ENCODE measurements at regions not wholly inside any gene's neighbourhood (a gene's known extent, or its start where the extent isn't known, plus 50 kb on each side); places are given as distances from the start of the nearest gene placed in this dataset.
"Not testable (repeated sequence)": the region's sequence is repeated elsewhere in the genome, so short reads cannot be mapped to it uniquely, and the experiment has no call there.

- peak overlapping the region; percentile 68 for H3K4me3 ChIP-seq (ENCODE audit: low read depth, low read length)
- peaks cover 5% of the 10 kb centered on the region; the same call in 1 of the 2 replicates for H3K4me1 ChIP-seq (ENCODE audit: control insufficient read depth, insufficient read depth, low read length)
- H3K9ac ChIP-seq (ENCODE audit: low read length): peak overlapping the region; percentile 47
- no peaks in the 10 kb centered on the region for H3K9me3 ChIP-seq (ENCODE audit: control insufficient read depth, insufficient read depth, low read depth, low read length)
- H3K27ac ChIP-seq (ENCODE audit: low read depth, low read length): no peak overlapping the region
- no peaks in the 10 kb centered on the region for H3K36me3 ChIP-seq (ENCODE audit: control insufficient read depth, insufficient read depth, low read length)
- peaks cover 79% of the 10 kb centered on the region for H3K27me3 ChIP-seq (ENCODE audit: control insufficient read depth, insufficient read depth, low read length)
These were observed 134.2 kb downstream of the TRIM27 start for GRCh38 chr6:28789553-28790083.

- Histone ChIP-seq H3K36me3 (ENCODE audit: control insufficient read depth, insufficient read depth, low read length) (no peaks in the 10 kb centered on the region), H3K9ac (ENCODE audit: low read length) (no peak overlapping the region), H3K9me3 (ENCODE audit: control insufficient read depth, insufficient read depth, low read depth, low read length) (no peaks in the 10 kb centered on the region), H3K27me3 (ENCODE audit: control insufficient read depth, insufficient read depth, low read length) (peaks cover 77% of the 10 kb centered on the region), H3K27ac (ENCODE audit: low read depth, low read length) (no peak overlapping the region), H3K4me1 (ENCODE audit: control insufficient read depth, insufficient read depth, low read length) (peaks cover 5% of the 10 kb centered on the region; the same call in 1 of the 2 replicates), H3K4me3 (ENCODE audit: low read depth, low read length) (peak overlapping the region; percentile 68)
These were observed 132.8 kb downstream of the TRIM27 start for GRCh38 chr6:28791002-28791383.

- Histone ChIP-seq H3K9ac (ENCODE audit: low read length) (peak overlapping the region; percentile 57), H3K36me3 (ENCODE audit: control insufficient read depth, insufficient read depth, low read length) (no peaks in the 10 kb centered on the region)
These were observed 129.4 kb downstream of the TRIM27 start for GRCh38 chr6:28794175-28795002.

GRCh38 chr6:28800647-28801046, 123.1 kb downstream of the TRIM27 start:
- H3K4me1 ChIP-seq (ENCODE audit: control insufficient read depth, insufficient read depth, low read length); H3K9me3 ChIP-seq (ENCODE audit: control insufficient read depth, insufficient read depth, low read depth, low read length); H3K36me3 ChIP-seq (ENCODE audit: control insufficient read depth, insufficient read depth, low read length); H3K9ac ChIP-seq (ENCODE audit: low read length); H3K4me3 ChIP-seq (ENCODE audit: low read depth, low read length); H3K27ac ChIP-seq (ENCODE audit: low read depth, low read length): not testable (repeated sequence)
- H3K27me3 ChIP-seq (ENCODE audit: control insufficient read depth, insufficient read depth, low read length): peaks cover 34% of the 10 kb centered on the region

More at GRCh38 chr6:28794175-28795002, 129.4 kb downstream of the TRIM27 start:
- Histone ChIP-seq H3K27ac (ENCODE audit: low read depth, low read length) (no peak overlapping the region), H3K4me3 (ENCODE audit: low read depth, low read length) (peak overlapping the region; percentile 75), H3K9me3 (ENCODE audit: control insufficient read depth, insufficient read depth, low read depth, low read length) (no peaks in the 10 kb centered on the region), H3K27me3 (ENCODE audit: control insufficient read depth, insufficient read depth, low read length) (peaks cover 43% of the 10 kb centered on the region), H3K4me1 (ENCODE audit: control insufficient read depth, insufficient read depth, low read length) (0 out of 2 replicates have a peak, but pooled peaks cover 3% of the 10 kb centered on the region)

- Histone ChIP-seq H3K4me3 (ENCODE audit: low read depth, low read length) (peak overlapping the region; percentile 56), H3K36me3 (ENCODE audit: control insufficient read depth, insufficient read depth, low read length) (no peaks in the 10 kb centered on the region), H3K27ac (ENCODE audit: low read depth, low read length) (no peak overlapping the region), H3K27me3 (ENCODE audit: control insufficient read depth, insufficient read depth, low read length) (peaks cover 39% of the 10 kb centered on the region), H3K4me1 (ENCODE audit: control insufficient read depth, insufficient read depth, low read length) (no peaks in the 10 kb centered on the region), H3K9ac (ENCODE audit: low read length) (no peak overlapping the region), H3K9me3 (ENCODE audit: control insufficient read depth, insufficient read depth, low read depth, low read length) (no peaks in the 10 kb centered on the region)
These were observed 121.1 kb downstream of the TRIM27 start for GRCh38 chr6:28802417-28803336.

GRCh38 chr6:28803337-28803709, 120.5 kb downstream of the TRIM27 start:
- no peaks in the 10 kb centered on the region for H3K4me1 ChIP-seq (ENCODE audit: control insufficient read depth, insufficient read depth, low read length)
- H3K27ac ChIP-seq (ENCODE audit: low read depth, low read length): no peak overlapping the region
- H3K36me3 ChIP-seq (ENCODE audit: control insufficient read depth, insufficient read depth, low read length): no peaks in the 10 kb centered on the region
- H3K9me3 ChIP-seq (ENCODE audit: control insufficient read depth, insufficient read depth, low read depth, low read length): no peaks in the 10 kb centered on the region
- H3K9ac ChIP-seq (ENCODE audit: low read length): no peak overlapping the region
- peak overlapping the region; percentile 56 for H3K4me3 ChIP-seq (ENCODE audit: low read depth, low read length)
- peaks cover 40% of the 10 kb centered on the region for H3K27me3 ChIP-seq (ENCODE audit: control insufficient read depth, insufficient read depth, low read length)

- H3K27me3 ChIP-seq (ENCODE audit: control insufficient read depth, insufficient read depth, low read length): peaks cover 74% of the 10 kb centered on the region
- no peak overlapping the region for H3K9ac ChIP-seq (ENCODE audit: low read length)
- H3K9me3 ChIP-seq (ENCODE audit: control insufficient read depth, insufficient read depth, low read depth, low read length): no peaks in the 10 kb centered on the region
- H3K27ac ChIP-seq (ENCODE audit: low read depth, low read length): no peak overlapping the region
- H3K4me1 ChIP-seq (ENCODE audit: control insufficient read depth, insufficient read depth, low read length): peaks cover 3% of the 10 kb centered on the region; the same call in 1 of the 2 replicates
- peak overlapping the region; percentile 62 for H3K4me3 ChIP-seq (ENCODE audit: low read depth, low read length)
- no peaks in the 10 kb centered on the region for H3K36me3 ChIP-seq (ENCODE audit: control insufficient read depth, insufficient read depth, low read length)
These were observed 116.0 kb downstream of the TRIM27 start for GRCh38 chr6:28807682-28808280.

- Histone ChIP-seq H3K4me3 (ENCODE audit: low read depth, low read length) (peak overlapping the region; percentile 62), H3K9ac (ENCODE audit: low read length) (no peak overlapping the region), H3K27ac (ENCODE audit: low read depth, low read length) (no peak overlapping the region), H3K36me3 (ENCODE audit: control insufficient read depth, insufficient read depth, low read length) (no peaks in the 10 kb centered on the region), H3K4me1 (ENCODE audit: control insufficient read depth, insufficient read depth, low read length) (peaks cover 3% of the 10 kb centered on the region; the same call in 1 of the 2 replicates), H3K27me3 (ENCODE audit: control insufficient read depth, insufficient read depth, low read length) (peaks cover 74% of the 10 kb centered on the region), H3K9me3 (ENCODE audit: control insufficient read depth, insufficient read depth, low read depth, low read length) (no peaks in the 10 kb centered on the region)
These were observed 115.4 kb downstream of the TRIM27 start for GRCh38 chr6:28808383-28808782.

- peak overlapping the region; percentile 81 for H3K4me3 ChIP-seq (ENCODE audit: low read depth, low read length)
- peaks cover 10% of the 10 kb centered on the region; the same call in 1 of the 2 replicates for H3K4me1 ChIP-seq (ENCODE audit: control insufficient read depth, insufficient read depth, low read length)
- no peaks in the 10 kb centered on the region for H3K9me3 ChIP-seq (ENCODE audit: control insufficient read depth, insufficient read depth, low read depth, low read length)
- H3K9ac ChIP-seq (ENCODE audit: low read length): peak overlapping the region; percentile 18
- H3K27ac ChIP-seq (ENCODE audit: low read depth, low read length): no peak overlapping the region
- H3K27me3 ChIP-seq (ENCODE audit: control insufficient read depth, insufficient read depth, low read length): peaks cover 75% of the 10 kb centered on the region
- H3K36me3 ChIP-seq (ENCODE audit: control insufficient read depth, insufficient read depth, low read length): no peaks in the 10 kb centered on the region
These were observed 113.7 kb downstream of the TRIM27 start for GRCh38 chr6:28809947-28810658.

- Histone ChIP-seq H3K4me1 (ENCODE audit: control insufficient read depth, insufficient read depth, low read length) (peaks cover 12% of the 10 kb centered on the region; the same call in 1 of the 2 replicates), H3K9me3 (ENCODE audit: control insufficient read depth, insufficient read depth, low read depth, low read length) (no peaks in the 10 kb centered on the region), H3K27me3 (ENCODE audit: control insufficient read depth, insufficient read depth, low read length) (peaks cover 80% of the 10 kb centered on the region), H3K4me3 (ENCODE audit: low read depth, low read length) (peak overlapping the region; percentile 81), H3K27ac (ENCODE audit: low read depth, low read length) (no peak overlapping the region), H3K9ac (ENCODE audit: low read length) (no peak overlapping the region), H3K36me3 (ENCODE audit: control insufficient read depth, insufficient read depth, low read length) (no peaks in the 10 kb centered on the region)
These were observed 113.1 kb downstream of the TRIM27 start for GRCh38 chr6:28810659-28811053.

Measured in HUES6 (cell line).